ENCODE measurements at regions not wholly inside any gene's neighbourhood (a gene's known extent, or its start where the extent isn't known, plus 50 kb on each side); places are given as distances from the start of the nearest gene placed in this dataset. TPM values are rescaled to one million over a fixed set of nuclear protein-coding genes. Genes with fewer than 3 reads are reported as not detected.

DNA sequence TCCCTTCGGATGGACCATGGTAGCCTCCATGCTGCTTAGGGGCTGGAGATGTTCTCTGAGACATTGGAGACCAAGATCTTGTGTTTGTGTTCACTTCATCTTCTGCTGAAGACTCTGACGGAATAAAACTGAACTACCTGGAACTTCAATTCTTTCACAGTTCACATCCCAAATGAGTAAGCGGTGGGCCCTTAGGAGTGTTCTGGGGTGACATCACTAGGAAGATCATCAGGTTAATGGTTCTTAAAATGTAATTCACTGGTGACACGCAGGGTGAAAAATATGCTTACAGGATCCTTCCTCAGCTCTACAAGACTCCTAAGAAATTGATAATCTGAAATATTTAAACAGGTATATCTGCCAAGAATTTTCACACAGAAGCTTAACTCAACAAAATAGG lies 561.5 kb downstream of the SEMA5A start (continued):
- no peak for TF ChIP-seq KDM4A (IDR thresholded peaks at IDR 0.05; ENCODE audit: low read depth, low read length, severe bottlenecking)
- TF ChIP-seq SP4 (IDR thresholded peaks at IDR 0.05; ENCODE audit: low read length) = no peak
- TF ChIP-seq BACH1 (IDR thresholded peaks at IDR 0.05; ENCODE audit: low read length) = no peak

MicroRNA genes in the stretch of these regions (microRNA counts, 767-probe panel; counts per million panel counts)
- 879 counts per million, percentile 95 among the panel's probes with 10 or more counts for microRNA hsa-miR-4458

Small RNAs in the stretch of these regions (small RNA-seq; reads per million reads assigned to genes)
- gene AC091895.1 (ENCODE audit: insufficient read depth) (not detected), gene AC091912.1 (ENCODE audit: insufficient read depth) (not detected), gene AC091912.2 (ENCODE audit: insufficient read depth) (not detected), gene AC091932.2 (ENCODE audit: insufficient read depth) (not detected), gene AC091932.4 (ENCODE audit: insufficient read depth) (not detected), gene AC091953.1 (ENCODE audit: insufficient read depth) (not detected), gene AC091953.2 (ENCODE audit: insufficient read depth) (not detected), gene AC091953.3 (ENCODE audit: insufficient read depth) (not detected), gene AC091953.5 (ENCODE audit: insufficient read depth) (not detected), gene AC091965.3 (ENCODE audit: insufficient read depth) (not detected), gene RNU1-76P (ENCODE audit: insufficient read depth) (not detected)

Data from H1 (cell line).